ENCODE measurements at regions not wholly inside any gene's neighbourhood (a gene's known extent, or its start where the extent isn't known, plus 50 kb on each side); places are given as distances from the start of the nearest gene placed in this dataset.

DNA sequence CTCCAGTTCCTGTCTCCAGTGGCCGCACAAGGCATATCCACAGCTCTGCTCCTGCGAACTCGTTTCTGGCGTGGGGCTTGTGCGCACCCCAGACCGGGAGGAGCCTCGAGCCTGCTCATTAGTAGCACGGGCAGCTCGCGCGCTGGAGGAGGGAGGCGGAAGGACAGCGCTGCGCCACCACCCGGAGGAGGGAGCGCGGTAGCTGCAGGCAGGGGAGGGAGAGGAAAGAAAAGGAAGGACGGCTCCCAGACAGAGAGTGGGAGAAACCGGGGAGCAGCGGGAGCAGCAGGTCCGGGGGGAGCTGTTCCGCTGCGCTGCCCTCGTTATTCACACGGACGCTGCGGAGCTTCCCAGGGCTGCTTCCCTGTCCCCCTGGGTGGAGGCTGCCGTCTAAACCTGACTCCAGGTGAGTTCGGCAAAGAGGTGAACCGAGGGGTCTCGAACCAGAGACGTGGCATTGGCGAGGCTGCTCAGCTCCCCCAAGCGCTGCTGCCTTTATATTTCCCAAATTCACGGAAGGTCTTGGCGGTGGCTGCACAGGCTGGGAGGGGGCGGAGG, 121.3 kb upstream of the ZNF717 start:
- TF ChIP-seq EP300 (IDR thresholded peaks at IDR 0.05; ENCODE audit: borderline replicate concordance) (no peak), TAF1 (IDR thresholded peaks at IDR 0.05; ENCODE audit: low read depth) (no peak), FOXM1 (IDR thresholded peaks at IDR 0.05; ENCODE audit: borderline replicate concordance, low read depth) (no peak), EGR1 (IDR thresholded peaks at IDR 0.05) (no peak), RAD21 (IDR thresholded peaks at IDR 0.05; ENCODE audit: low read depth) (no peak), YY1 (IDR thresholded peaks at IDR 0.05; ENCODE audit: low read depth) (no peak), ZBTB7A (IDR thresholded peaks at IDR 0.05; ENCODE audit: low read depth) (no peak), NFIC (IDR thresholded peaks at IDR 0.05) (no peak), CREB1 (IDR thresholded peaks at IDR 0.05; ENCODE audit: low read depth) (no peak), TEAD4 (IDR thresholded peaks at IDR 0.05) (no peak), TCF12 (IDR thresholded peaks at IDR 0.05; ENCODE audit: low read depth) (no peak)
- TF ChIP-seq, protein P1, sequence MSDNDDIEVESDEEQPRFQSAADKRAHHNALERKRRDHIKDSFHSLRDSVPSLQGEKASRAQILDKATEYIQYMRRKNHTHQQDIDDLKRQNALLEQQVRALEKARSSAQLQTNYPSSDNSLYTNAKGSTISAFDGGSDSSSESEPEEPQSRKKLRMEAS (IDR thresholded peaks at IDR 0.05): no peak
- TF ChIP-seq, protein P2, sequence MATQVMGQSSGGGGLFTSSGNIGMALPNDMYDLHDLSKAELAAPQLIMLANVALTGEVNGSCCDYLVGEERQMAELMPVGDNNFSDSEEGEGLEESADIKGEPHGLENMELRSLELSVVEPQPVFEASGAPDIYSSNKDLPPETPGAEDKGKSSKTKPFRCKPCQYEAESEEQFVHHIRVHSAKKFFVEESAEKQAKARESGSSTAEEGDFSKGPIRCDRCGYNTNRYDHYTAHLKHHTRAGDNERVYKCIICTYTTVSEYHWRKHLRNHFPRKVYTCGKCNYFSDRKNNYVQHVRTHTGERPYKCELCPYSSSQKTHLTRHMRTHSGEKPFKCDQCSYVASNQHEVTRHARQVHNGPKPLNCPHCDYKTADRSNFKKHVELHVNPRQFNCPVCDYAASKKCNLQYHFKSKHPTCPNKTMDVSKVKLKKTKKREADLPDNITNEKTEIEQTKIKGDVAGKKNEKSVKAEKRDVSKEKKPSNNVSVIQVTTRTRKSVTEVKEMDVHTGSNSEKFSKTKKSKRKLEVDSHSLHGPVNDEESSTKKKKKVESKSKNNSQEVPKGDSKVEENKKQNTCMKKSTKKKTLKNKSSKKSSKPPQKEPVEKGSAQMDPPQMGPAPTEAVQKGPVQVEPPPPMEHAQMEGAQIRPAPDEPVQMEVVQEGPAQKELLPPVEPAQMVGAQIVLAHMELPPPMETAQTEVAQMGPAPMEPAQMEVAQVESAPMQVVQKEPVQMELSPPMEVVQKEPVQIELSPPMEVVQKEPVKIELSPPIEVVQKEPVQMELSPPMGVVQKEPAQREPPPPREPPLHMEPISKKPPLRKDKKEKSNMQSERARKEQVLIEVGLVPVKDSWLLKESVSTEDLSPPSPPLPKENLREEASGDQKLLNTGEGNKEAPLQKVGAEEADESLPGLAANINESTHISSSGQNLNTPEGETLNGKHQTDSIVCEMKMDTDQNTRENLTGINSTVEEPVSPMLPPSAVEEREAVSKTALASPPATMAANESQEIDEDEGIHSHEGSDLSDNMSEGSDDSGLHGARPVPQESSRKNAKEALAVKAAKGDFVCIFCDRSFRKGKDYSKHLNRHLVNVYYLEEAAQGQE (IDR thresholded peaks at IDR 0.05; ENCODE audit: low read depth): no peak
- TF ChIP-seq, protein P3, sequence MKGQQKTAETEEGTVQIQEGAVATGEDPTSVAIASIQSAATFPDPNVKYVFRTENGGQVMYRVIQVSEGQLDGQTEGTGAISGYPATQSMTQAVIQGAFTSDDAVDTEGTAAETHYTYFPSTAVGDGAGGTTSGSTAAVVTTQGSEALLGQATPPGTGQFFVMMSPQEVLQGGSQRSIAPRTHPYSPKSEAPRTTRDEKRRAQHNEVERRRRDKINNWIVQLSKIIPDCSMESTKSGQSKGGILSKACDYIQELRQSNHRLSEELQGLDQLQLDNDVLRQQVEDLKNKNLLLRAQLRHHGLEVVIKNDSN (IDR thresholded peaks at IDR 0.05): no peak
